Activated effector memory CD4-positive, alpha-beta T cell treated with Interleukin-2 at 50 U/mL for 16 hours (primary cell): ENCODE measurements at regions not wholly inside any gene's neighbourhood (a gene's known extent, or its start where the extent isn't known, plus 50 kb on each side); places are given as distances from the start of the nearest gene placed in this dataset.
"Not testable (repeated sequence)": the region's sequence is repeated elsewhere in the genome, so short reads cannot be mapped to it uniquely, and the experiment has no call there.

ENCODE experiments used
- DNase-seq: peaks from one replicate; pipeline ENCODE4 v3.0.0-alpha.2; 2020

DNA sequence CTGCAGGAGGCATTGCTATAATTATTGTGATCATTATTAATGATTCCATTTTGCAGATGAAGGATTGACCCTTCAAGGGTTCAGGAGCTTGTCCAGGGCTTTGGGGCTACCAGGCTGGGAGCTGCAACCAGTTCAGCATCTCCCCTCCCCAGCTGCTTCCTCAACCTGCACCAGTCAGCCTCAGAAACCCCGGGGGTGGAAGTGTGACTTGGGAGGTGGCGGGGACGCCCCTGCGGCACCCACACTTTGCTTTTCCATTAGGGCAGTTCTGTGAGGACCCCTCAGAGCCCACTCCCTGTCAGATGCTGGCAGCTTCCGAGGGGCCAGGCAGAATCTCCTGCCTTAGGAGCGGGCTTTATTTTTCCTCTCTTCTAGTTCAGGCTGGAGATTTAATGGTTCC is 85.6 kb downstream of the OLFM1 start:
- no peak for DNase-seq

DNA sequence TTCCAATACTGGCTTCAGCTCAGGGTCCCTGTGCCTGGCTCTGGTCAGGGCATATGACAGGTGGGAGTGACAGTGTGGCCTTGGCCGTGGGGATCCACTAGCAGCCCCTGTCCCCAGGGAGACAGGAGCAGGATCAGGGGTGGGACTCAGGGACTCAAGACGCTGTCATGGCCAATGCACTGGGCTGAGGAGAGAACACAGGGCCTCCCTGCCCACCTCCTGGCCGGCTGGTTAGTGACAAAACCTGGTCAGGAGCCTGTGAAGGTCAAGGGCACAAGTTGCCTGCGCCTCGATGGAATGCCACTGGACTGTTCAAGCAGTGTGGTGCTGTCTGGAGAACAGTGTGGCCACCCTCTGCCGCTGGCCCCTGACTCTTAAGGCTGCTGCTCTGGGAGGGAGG is 86.8 kb downstream of the OLFM1 start:
- DNase-seq, result no peak

DNA sequence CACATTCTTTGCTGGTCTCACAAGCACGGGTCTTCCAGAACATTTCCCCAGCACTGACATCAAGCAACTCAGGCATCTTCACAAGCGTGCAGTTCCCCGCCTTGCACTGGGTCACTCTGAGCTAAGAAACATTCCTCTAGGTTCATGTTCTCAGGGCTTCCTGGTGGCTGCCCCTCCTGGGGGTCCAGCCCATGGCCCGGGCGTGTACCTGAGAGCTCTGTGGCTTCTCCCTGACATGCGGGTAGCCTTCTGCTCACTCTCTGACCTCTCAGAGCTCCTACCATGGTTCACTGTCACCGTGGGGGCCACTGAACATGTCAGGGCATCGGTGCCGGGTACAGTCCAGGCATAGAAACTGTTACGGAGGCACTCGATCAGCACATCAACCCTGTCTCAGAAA is 87.5 kb downstream of the OLFM1 start:
- no peak for DNase-seq

DNA sequence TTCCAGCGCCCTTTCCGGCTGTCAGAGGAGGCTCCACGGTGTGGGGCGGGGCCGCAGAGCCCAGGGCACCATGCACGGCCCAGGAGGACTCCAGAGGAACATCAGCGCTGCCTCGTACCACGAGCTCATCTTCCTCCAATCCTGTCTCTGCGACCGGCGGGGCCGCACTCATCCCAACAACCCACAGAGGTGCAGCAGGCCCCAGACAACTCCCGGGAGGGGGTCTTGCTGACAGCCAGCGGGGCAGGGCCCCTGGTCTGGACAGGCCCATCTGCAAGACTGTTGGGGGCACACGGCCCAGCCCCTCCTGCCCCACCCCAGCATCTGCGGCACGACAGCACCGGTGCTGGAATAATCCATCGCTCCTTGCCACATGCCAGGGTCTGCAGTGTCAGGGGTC is 88.8 kb downstream of the OLFM1 start:
- no peak for DNase-seq

DNA sequence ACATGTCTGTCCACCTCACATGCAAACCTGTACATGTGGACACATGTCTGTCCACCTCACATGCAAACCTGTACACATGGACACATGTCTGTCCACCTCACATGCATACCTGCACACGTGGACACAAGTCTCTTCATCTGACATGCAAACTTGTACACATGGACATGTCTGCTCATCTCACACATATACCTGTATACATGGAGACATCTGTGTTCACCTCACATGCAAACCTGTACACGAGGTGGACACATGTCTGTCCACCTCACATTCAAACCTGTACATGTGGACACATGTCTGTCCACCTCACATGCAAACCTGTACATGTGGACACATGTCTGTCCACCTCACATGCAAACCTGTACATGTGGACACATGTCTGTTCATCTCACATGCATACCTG is 90.1 kb downstream of the OLFM1 start:
- not testable (repeated sequence) for DNase-seq

DNA sequence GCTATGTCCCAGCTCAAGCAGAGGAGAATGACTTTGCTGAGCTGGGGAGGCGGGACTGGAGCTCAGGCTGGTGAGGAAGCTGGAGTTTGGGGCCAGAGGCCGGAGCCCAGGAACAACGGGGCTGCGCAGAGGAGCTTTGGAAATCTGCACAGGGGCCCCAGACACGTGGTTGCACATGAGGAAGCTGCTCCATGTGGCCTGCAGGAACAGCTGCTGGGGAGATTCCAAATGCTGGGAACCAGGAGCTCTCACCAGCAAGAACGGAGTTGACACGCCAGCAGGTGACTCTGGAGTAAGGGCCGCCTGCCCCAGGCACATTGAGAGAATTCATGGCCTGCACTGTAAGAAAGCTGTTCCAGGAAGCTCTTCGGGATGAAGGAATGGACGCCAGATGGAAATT is 91.0 kb downstream of the OLFM1 start:
- no peak for DNase-seq

DNA sequence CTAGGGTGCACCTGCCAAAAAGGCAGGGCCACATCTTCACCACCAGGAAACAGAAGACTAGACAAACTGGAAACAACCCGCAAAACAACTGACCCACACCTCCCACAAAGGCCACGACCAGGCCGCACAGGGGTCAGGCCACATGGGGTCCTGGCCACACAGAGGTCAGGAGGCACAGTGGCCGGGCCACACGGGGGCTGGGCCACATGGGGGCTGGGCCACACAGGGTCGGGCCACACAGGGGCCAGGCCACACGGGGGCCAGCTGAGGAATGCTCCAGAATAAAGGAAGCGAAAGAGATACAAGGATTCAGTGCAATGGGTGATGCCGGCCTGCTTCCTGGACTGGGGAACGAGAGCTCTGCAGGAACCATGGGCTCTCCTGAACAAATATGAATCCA is 91.6 kb downstream of the OLFM1 start:
- no peak for DNase-seq

DNA sequence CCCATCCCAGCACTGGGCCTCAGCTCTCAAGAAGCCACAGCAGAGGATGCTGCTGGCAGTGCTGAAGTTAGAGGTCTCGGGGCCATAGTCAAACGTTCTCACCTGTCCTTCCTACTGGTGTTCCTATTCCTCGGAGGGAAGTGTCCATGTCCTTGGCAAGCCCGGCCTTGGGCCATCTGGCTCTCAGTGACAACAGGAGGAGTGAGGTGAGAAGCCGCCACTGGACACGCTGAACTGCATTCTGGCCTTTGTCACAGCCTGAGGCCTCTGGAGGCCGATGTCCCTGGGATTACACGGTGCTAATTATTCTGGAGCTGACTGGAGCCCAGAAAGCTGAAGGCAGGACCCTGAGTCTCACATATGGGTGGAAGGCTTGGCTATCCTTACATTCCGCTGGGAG is 92.5 kb downstream of the OLFM1 start:
- no peak for DNase-seq

DNA sequence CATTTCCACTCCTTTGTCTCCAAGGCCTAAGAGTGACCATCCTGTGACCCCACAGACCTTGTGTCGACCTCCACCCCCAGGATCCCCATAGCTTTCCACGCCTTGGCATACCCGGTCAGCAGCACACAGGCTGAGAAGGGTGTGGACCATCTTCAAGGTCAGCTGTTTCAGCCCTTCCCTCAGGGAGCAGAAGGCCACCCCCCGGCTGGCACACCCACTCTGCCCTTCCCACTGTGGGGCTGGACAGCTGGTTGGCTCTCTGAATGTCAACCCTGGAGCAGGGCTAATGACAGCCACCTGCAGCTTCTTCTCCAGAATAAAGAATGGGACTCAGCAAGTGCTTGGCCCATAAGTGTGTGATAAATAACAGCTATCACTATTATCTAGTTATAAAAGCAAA is 93.1 kb downstream of the OLFM1 start:
- no peak for DNase-seq

DNA sequence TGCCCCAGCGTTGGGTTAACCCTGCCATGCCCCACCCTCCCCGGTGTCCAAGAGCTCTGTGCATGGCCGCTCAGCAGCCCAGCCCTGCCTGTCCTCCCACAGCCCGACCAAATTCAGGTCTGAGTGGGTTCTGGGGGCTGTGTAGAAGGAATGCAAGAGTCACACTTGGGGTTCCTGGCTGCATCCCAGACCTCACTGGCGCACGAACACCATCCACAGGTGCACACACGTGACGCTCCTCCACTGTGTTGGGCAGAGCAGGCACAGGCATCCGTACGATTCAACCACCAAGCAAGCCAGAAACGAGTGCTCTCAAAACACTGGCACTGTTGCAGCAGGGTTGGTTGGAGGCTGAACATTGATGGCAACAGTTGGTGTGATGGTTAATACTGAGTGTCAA is 93.9 kb downstream of the OLFM1 start:
- DNase-seq, result no peak

DNA sequence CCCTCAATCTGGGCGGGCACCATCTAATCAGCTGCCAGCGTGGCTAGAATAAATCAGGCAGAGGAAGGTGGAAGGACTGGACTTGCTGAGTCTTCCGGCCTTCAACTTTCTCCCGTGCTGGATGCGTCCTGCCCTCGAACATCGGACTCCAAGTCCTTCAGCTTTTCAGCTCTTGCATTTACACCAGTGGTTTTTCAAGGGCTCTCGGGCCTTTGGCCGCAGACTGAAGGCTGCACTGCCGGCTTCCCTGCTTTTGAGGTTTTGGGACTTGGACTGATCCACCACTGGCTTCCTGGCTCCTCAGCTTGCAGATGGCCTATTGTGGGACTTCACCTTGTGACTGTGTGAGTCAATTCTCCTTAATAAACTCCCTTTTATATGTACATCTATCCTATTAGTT is 94.4 kb downstream of the OLFM1 start:
- not testable (repeated sequence) for DNase-seq

DNA sequence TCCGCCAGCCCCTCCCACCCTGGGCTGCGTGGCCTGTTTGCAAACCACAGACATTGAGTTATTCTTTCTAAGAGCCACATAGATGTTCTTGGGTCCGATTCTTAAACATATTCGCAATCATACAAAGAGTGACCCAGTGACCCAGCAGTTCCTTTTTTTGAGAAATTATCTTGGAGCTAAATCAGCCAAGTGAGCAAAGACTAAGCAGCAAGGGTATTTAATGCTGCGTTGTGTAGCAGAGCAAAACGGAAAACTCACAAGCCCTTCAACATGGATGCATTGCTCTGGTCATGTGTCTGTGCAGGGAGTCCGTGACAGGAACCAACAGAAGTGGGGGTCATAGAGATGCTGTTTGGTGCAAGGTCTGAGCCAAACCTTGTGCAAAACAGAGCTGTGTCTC is 95.6 kb downstream of the OLFM1 start:
- DNase-seq, result no peak

DNA sequence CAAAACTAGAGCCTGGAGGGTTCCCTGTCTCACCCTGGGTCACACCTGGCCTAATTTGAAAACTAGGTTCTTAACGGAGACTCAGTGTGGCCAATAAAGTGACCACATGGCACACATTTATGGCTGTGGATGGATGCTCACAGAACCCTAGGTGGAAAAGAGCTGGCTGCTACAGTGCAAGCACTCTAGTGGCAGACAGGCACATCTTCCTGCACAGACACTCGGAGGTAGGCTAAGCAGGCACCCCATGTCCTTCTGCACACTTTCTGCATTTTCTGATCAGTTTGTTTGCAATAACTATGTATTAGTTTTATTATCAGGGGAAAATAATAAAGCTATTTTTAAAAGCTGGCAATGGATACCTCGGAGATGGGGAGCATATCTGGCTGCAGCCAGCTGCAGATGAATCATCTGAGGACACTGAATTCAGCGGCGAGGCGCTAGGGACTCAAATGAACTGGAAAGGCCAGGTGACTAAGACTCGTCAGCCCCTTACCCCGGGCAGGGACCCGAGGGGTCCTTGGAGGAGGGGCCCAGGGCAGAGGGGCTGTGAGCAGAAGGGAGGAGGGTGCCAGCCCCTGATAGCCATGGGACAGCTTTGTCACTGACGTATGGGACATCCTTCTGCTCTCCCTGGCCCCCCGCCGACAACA is 96.2 kb downstream of the OLFM1 start:
- no peak for DNase-seq

DNA sequence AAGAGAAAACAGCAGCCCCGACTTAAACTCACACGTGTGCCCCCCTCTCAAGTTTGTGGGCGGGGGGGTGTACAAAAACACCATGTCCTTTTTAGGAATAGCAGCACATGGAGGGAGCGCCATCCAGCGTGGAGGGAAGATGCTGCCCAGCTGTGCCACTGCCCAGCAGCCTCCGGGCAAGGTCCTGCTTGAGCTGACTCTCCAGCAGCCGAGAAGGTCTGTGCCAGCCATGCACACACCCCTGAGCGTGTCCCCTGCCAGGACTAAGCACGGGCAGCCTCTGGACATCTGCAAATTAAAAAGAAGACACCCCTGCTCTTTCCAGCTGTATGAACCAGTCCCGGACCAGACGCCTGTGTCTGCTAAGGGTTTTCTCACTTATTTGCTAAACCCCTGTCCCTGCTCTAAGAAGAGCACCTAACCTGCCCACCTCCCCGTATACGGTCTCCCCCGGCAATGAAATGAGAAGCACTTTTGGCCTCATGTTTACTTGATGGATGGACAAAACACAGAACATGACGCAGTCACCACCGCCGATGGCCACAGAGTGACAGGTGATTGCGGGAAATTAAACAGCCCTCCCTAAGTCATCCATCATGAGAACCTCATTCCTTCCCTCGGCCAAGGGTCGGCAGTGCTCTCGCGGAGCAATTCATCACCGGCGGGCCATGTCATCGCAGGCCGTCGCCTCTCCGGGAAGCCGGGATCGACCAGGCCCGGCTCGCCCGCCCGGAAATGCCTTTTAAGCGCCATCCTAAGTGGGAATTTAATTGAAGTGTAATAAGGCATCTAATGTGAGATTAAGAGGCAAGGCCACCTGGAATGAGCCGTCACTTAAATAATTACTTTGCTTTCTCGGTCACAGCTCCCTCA is 96.9 kb downstream of the OLFM1 start:
- DNase-seq, result no peak

DNA sequence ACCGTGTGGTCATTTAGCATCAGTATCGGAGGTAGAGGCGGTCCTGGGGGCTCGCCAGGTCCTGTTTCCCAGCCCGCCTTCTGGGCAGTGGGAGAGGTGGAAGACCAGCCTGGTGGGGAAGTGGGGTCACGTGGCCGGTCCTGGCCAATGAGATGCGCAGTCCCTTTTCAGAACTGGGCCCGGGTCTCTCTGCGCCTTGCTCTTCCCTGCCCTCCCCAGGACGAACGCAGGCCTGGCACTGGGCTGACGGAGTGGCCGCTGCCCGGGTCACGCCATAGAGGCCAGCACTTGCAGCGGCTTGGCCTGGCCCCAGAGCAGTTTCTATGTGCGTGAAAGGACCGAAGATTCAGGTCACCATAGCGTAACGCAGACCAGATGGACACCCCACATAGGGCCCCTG is 97.6 kb downstream of the OLFM1 start:
- no peak for DNase-seq

DNA sequence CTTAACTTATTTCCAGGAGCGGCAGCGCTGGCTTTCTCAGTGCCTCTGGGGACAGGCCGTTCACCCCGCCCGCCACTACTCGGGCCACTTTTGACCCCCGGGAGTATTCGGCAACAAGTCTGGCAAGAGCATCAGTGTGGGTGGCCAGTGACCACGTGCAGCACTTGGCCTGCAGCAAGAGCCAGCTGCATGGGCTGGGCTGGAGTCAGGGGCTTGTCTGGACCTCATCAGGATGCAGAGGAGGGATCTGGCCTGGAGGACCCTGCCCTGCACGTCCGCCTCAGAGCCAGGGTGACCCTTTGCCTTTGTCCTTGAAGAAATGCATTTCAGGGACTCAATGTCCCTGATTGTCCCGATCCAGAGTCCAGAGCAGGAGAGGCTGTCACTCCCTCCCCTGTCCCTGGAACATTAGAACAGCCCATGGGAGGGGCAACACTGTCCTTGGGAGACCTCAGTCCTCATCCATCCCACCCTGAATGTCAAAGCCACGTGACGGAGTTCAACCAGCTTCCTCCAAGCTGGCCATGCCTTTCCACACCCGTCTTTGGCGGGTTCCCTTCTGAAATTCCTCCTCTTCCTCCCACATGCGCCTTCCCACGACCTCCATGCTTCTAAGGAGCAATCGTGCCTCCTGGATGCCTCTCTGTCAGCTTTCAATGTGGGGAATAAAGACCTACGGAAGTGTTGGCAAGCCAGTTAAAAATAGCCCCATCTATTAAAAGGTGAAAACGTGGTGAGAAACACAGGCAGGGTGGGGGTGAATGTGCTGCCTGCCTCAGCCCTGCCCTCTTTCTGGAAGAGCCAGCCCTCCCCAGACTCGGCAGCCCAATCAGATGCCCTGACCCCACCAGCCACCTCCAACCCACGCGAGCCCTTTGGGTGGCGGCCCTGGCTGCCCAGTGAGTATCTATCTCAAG is 99.0 kb downstream of the OLFM1 start:
- no peak for DNase-seq

DNA sequence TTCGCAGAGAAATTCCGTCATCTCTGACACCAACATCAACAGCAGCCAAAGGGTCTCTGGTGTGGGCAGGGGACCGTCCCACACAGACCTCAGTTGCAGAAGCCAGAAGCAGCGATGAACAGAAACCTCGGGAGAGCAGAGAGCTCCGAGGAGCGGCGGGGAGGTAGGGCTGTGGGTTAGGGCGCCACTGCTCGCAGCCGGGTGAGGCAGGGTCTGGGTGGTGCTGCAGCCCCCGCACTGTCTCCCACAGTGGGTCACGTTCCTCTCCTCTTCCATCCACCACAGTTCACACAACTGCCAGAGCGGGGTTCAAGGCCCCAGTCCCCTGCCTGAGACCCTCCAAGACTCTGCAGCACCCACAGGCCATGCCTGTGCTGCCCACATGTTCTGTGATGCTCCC is 99.9 kb downstream of the OLFM1 start:
- no peak for DNase-seq

DNA sequence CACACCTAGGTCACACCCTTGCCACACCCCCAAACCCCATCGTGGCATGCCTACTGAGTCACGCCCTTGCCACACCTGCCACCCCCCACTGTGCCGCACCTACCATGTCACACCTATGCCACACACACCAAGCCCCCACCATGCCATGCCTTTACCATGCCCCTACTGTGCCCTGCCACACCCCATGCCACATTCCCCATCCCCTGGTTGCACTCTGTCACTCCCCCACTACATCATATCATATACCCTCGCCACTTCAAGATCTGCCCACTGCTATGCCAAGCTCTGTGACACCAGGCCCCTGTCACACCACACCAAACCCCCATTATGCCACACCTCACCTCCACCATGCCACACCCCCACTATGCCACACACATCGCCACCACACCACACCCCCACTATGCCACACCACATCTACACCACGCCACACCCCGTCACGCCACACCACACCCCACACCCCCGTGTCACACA is 101.2 kb downstream of the OLFM1 start:
- no peak for DNase-seq

DNA sequence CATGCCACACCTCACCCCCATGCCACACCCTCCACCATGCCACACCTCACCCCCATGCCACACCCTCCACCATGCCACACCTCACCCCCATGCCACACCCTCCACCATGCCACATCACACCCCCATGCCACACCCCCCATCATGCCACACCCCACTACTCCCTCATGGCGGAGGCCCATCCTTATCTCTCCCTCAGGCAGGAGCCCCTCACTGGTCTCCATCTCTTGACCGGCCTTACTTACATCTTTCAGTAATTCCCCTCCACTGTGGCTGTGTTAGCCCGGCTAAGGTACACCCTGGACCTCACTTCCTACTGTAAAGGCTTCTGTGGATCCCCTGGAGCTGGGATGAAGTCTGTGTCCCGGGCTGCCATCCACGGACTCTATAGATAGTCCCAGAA is 102.0 kb downstream of the OLFM1 start:
- no peak for DNase-seq

DNA sequence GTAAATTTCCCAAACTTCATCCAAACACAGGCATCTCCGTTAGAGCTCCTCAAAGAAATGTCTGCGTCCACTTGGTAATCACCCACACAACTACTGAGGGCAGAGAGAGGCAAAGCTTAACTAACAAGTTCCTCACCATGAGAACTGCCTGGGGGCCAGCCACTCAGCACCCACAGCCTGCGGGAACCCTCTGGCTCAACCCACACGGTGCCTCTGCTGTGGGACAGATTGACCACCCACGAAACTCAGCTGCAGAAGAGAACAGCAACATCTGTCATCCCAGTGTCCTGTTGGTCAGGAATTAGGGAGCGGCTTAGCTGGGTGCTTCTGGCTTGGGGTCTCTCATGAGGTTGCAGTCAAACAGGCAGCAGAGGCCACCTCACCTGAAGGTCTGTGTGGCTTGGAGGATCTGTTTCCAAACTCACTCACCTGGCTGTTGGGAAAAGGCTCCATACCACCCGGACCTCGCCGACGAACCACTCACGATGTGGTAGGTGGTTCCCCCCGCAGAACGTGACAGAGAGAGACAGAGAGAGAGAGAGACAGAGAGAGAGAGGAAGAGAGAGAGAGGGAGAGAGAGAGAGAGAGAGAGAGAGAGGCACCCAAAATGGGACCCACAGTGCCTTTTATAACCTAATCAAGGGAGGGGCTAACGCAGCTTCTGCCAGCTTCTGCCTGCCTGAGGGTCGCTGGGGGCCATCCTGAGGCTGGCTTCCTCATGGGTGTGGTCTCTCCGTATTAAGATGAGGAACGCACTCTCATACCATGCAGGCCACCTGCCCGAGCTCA is 103.5 kb downstream of the OLFM1 start:
- no peak for DNase-seq

DNA sequence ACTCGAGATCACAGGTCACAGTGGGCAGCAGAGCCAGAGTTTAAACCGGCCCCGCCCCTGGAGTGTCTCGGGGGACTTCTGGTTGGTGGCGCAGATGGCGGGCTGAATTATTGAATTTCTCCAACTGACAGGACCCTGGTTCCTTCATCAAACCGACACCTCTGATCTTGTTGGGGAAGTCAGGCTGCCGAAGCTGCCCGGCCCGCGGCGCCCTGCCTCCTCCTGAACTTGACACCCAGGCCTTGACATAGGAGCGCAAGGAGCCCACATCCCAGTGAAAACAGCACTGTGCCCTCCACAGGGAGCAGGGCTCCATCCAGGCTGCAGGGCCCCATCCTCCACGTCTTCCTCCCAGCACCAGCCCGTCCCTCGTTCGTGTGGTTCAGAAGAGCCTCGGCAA is 105.2 kb downstream of the OLFM1 start:
- DNase-seq, result no peak

DNA sequence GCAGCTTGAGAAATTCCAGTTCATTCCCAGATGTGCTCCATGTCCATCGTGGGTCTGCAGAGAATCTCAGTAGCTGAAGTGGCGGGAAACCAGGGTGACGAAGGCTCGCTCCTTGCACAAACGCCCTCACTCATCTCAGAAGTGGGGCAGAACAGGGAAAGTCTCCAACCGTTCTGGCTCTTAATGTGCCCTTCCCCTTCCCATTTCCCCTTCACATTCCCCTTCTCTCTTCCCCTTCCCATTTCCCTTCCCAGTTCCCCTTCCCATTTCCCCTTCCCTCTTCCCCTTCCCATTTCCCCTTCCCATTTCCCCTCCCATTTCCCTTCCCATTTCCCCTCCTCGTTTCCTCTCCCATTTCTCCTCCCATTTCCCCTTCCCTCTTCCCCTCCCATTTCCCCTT is 108.5 kb downstream of the OLFM1 start:
- not testable (repeated sequence) for DNase-seq

DNA sequence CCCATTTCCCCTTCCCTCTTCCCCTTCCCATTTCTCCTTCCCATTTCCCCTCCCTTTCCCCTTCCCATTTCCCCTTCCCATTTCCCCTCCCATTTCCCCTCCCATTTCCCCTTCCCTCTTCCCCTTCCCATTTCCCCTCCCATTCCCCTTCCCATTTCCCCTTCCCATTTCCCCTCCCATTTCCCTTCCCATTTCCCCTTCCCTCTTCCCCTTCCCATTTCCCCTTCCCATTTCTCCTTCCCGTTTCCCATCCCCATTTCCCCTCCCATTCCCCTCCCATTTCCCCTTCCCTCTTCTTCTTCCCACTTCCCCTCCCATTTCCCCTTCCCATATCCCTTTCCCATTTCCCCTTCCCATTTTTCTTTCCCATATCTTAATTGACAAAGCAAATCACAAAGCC is 109.0 kb downstream of the OLFM1 start:
- DNase-seq, result no peak
